ENCODE measurements at regions not wholly inside any gene's neighbourhood (a gene's known extent, or its start where the extent isn't known, plus 50 kb on each side); places are given as distances from the start of the nearest gene placed in this dataset.

DNA sequence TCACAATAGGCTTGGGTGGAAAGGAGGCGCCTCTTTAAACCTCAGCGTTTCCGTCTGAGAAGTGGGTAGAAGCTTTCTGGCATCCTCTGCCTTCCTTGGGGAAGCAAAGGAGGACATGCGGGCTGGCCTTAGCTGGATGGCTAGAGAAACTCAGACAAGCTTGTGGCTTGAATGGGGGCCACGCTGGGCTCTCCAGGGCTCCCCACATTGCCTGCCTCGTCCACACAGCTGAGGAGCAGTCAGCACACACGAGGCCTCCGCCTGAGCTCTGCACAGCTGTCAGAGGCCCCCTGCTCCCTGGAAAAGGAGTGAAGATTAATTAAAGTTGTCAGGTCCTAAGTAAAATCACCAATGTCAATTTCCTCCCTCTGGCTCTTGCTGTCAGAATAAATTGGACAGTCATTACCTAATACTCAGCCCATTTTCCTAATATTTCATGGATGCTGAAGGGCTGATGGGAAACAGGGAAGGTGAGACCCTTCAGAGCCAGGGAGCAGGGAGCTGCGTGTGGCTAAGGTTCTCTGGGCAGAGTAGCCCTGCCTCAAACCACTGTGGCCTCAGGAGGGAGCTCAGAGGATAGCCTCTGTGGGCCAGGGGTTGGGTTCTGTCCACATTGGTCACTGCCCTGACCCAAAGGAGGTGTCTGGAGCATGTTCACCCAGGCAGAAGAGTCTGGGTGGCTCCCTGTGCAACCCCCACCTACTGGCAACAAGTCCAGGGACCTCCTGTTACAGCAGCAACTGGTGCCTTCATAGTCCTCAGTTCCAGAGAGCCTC, 118.3 kb upstream of the CD82 start:
- no peak overlapping the region for H3K4me3 ChIP-seq
- DNase-seq: no peak
- intact Hi-C loops (cut with DNase I): no loop called here
- 68 to 69% (median 68%) methylated on average over 9 of the region's 9 CpGs for WGBS, 3 donors
- H3K4me1 ChIP-seq (ENCODE audit: insufficient read depth): no peaks in the 10 kb centered on the region
- no peak overlapping the region for H3K27ac ChIP-seq
- no peaks in the 10 kb centered on the region for H3K27me3 ChIP-seq
- no peaks in the 10 kb centered on the region for H3K9me3 ChIP-seq
- TF ChIP-seq, protein P1, sequence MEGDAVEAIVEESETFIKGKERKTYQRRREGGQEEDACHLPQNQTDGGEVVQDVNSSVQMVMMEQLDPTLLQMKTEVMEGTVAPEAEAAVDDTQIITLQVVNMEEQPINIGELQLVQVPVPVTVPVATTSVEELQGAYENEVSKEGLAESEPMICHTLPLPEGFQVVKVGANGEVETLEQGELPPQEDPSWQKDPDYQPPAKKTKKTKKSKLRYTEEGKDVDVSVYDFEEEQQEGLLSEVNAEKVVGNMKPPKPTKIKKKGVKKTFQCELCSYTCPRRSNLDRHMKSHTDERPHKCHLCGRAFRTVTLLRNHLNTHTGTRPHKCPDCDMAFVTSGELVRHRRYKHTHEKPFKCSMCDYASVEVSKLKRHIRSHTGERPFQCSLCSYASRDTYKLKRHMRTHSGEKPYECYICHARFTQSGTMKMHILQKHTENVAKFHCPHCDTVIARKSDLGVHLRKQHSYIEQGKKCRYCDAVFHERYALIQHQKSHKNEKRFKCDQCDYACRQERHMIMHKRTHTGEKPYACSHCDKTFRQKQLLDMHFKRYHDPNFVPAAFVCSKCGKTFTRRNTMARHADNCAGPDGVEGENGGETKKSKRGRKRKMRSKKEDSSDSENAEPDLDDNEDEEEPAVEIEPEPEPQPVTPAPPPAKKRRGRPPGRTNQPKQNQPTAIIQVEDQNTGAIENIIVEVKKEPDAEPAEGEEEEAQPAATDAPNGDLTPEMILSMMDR (IDR thresholded peaks at IDR 0.05): no peak
- TF ChIP-seq EP300 (IDR thresholded peaks at IDR 0.05) (no peak), POLR2A (IDR thresholded peaks at IDR 0.05) (no peak)
- H3K36me3 ChIP-seq: no peaks in the 10 kb centered on the region

- Histone ChIP-seq H3K4me1 (ENCODE audit: insufficient read depth) (no peaks in the 10 kb centered on the region), H3K27me3 (no peaks in the 10 kb centered on the region), H3K9me3 (no peaks in the 10 kb centered on the region), H3K36me3 (no peaks in the 10 kb centered on the region), H3K4me3 (no peak overlapping the region), H3K27ac (no peak overlapping the region)
- intact Hi-C loops (cut with DNase I): no loop called here
- TF ChIP-seq EP300 (IDR thresholded peaks at IDR 0.05) (no peak), POLR2A (IDR thresholded peaks at IDR 0.05) (no peak)
- TF ChIP-seq, protein P1 (IDR thresholded peaks at IDR 0.05): no peak
- WGBS, 3 donors: 69 to 79% (median 72%) methylated on average over 10 of the region's 10 CpGs
- no peak for DNase-seq
These were observed 115.0 kb upstream of the CD82 start for GRCh38 chr11:44450295-44450932.

DNA sequence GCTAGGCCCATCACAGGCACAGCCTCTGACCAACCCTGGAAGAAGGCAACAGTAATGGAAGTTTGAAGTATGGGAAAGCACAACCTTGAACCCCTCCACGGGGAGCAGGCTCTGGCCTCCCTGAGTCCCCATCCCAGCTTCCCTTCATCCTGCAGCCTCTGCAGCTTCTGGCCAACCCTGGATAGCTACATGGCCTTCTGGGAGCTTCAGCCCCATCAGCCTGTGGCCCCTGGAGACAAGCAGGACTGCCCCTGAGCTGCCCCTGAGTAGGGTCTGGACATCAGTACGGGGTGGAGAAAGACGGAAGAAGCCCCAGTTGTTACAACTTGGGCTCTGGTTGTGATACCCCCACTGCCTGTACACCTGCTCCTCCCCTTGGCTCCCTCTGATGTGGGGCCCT, 113.8 kb upstream of the CD82 start:
- Histone ChIP-seq H3K9me3 (no peaks in the 10 kb centered on the region), H3K27ac (no peak overlapping the region), H3K36me3 (no peaks in the 10 kb centered on the region), H3K27me3 (no peaks in the 10 kb centered on the region), H3K4me1 (ENCODE audit: insufficient read depth) (no peaks in the 10 kb centered on the region), H3K4me3 (no peak overlapping the region)
- intact Hi-C loops (cut with DNase I): no loop called here
- DNase-seq: no peak
- WGBS, 3 donors: 75 to 83% (median 78%) methylated on average over 3 of the region's 3 CpGs
- TF ChIP-seq POLR2A (IDR thresholded peaks at IDR 0.05) (no peak), EP300 (IDR thresholded peaks at IDR 0.05) (no peak)
- TF ChIP-seq, protein P1 (IDR thresholded peaks at IDR 0.05): no peak

GRCh38 chr11:44452827-44453572, 112.5 kb upstream of the CD82 start:
- H3K27ac ChIP-seq: no peak overlapping the region
- TF ChIP-seq, protein P1 (IDR thresholded peaks at IDR 0.05): no peak
- WGBS, 3 donors: 79 to 85% (median 80%) methylated on average over 9 to 10 of the region's 10 CpGs
- no peak for DNase-seq
- intact Hi-C loops (cut with DNase I): no loop called here
- H3K9me3 ChIP-seq: no peaks in the 10 kb centered on the region
- H3K4me3 ChIP-seq: no peak overlapping the region
- no peaks in the 10 kb centered on the region for H3K4me1 ChIP-seq (ENCODE audit: insufficient read depth)
- H3K27me3 ChIP-seq: no peaks in the 10 kb centered on the region
- H3K36me3 ChIP-seq: no peaks in the 10 kb centered on the region

Measured in ovary (tissue), 7 donors.